Endothelial cell of umbilical vein (primary cell): ENCODE measurements at regions not wholly inside any gene's neighbourhood (a gene's known extent, or its start where the extent isn't known, plus 50 kb on each side); places are given as distances from the start of the nearest gene placed in this dataset.

Experiments
- BruUV-seq: library from RNA; stranded (reverse); fragments of 400-500 nt; replicated peaks from 2 replicates; lab custom pipeline; 2021; lab: Mats Ljungman, UMichigan
- CTCF ChIA-PET: fragments of 300-600, 350-600 bp; sonication (Branson Sonifier 250); formaldehyde crosslinking; loops from one replicate; lab custom pipeline; 2021; ENCODE audit warnings: antibody characterized with exemption, inconsistent platforms; lab: Charles Lee
- POLR2A ChIA-PET: fragments of 300-600, 350-600 bp; sonication (Branson Sonifier 250); formaldehyde crosslinking; loops from one replicate; lab custom pipeline; 2021; ENCODE audit warnings: antibody characterized with exemption, inconsistent platforms; lab: Charles Lee
- DNase-seq: peaks from one replicate; pipeline ENCODE4 v3.0.0-alpha.2; 2011; ENCODE audit warnings: low read depth, low spot score
- FAIRE-seq: peaks from 2 replicates; lab custom pipeline; 2011; peaks lifted over from hg19 to GRCh38; lab: Jason Lieb, UNC
- H2AFZ ChIP-seq: 2 replicates; pipeline ENCODE4 v1.6.0; 2012; ENCODE audit warnings: low read depth, low read length, control low read depth, inconsistent platforms
- H3K27ac ChIP-seq: 2 replicates; pipeline ENCODE4 v1.5.1; 2011; ENCODE audit warnings: low read depth, mild to moderate bottlenecking, control low read depth, low read length, moderate library complexity; ENCODE audit not compliant: insufficient read depth
- H3K27me3 ChIP-seq, 2 experiments: 2 replicates each; pipeline versions ENCODE4 v1.6.0 to v1.6.1; 2011; ENCODE audit warnings: low read length in 2 of 2, mixed read lengths in 1 of 2; ENCODE audit not compliant: control insufficient read depth in 2 of 2, insufficient read depth in 2 of 2
- H3K36me3 ChIP-seq, 2 experiments: 2 replicates in 1 of 2; 3 replicates in 1 of 2; pipeline ENCODE4 v1.5.1; 2011; ENCODE audit warnings: low read length in 2 of 2, mild to moderate bottlenecking in 1 of 2, moderate library complexity in 1 of 2; ENCODE audit not compliant: control insufficient read depth in 2 of 2, insufficient read depth in 2 of 2; ENCODE audit errors: extremely low read depth in 1 of 2
- H3K4me1 ChIP-seq: 3 replicates; pipeline ENCODE4 v1.5.1; 2011; ENCODE audit warnings: mild to moderate bottlenecking, low read length; ENCODE audit not compliant: control insufficient read depth, insufficient read depth; ENCODE audit errors: extremely low read depth
- H3K4me2 ChIP-seq: 2 replicates; pipeline ENCODE4 v1.6.1; 2011; ENCODE audit warnings: low read length, control low read depth, mixed read lengths; ENCODE audit not compliant: insufficient read depth
- H3K4me3 ChIP-seq, 3 experiments: fragments of 200-600 bp in 1 of 3; sonication (generic), shearing (Covaris generic) in 1 of 3; replicated peaks in 1 of 3; 2 replicates each; pipeline ENCODE4 v1.5.1; 2011 to 2016; ENCODE audit warnings: control low read depth in 3 of 3, low read length in 3 of 3, mild to moderate bottlenecking in 2 of 3, inconsistent platforms in 1 of 3, low read depth in 1 of 3, moderate library complexity in 1 of 3; ENCODE audit not compliant: insufficient read depth in 1 of 3
- H3K79me2 ChIP-seq: 2 replicates; pipeline ENCODE4 v1.6.0; 2012; ENCODE audit warnings: low read length, inconsistent platforms; ENCODE audit not compliant: control insufficient read depth, insufficient read depth
- H3K9ac ChIP-seq: replicated peaks from 2 replicates; pipeline ENCODE3; 2011; ENCODE audit warnings: low read length, control low read depth; ENCODE audit not compliant: insufficient read depth; ENCODE audit errors: extremely low read depth
- H3K9me1 ChIP-seq: replicated peaks from 3 replicates; pipeline ENCODE4 v1.6.0; 2011; ENCODE audit warnings: mild to moderate bottlenecking, low read length; ENCODE audit not compliant: control insufficient read depth, insufficient read depth; ENCODE audit errors: extremely low read depth
- H3K9me3 ChIP-seq: replicated peaks from 2 replicates; pipeline ENCODE4 v1.5.1; 2012; ENCODE audit warnings: low read length, inconsistent platforms; ENCODE audit not compliant: control insufficient read depth, insufficient read depth
- H4K20me1 ChIP-seq: replicated peaks from 2 replicates; pipeline ENCODE3; 2011; ENCODE audit warnings: mild to moderate bottlenecking, low read length; ENCODE audit not compliant: control insufficient read depth, insufficient read depth; ENCODE audit errors: extremely low read depth
- CTCF ChIP-seq, 2 donors: IDR thresholded peaks; 1 replicate in 1 of 2; 2 replicates in 1 of 2; pipeline ENCODE4 v1.5.1; 2011; ENCODE audit warnings: low read length in 2 of 2, mild to moderate bottlenecking in 2 of 2, moderate library complexity in 2 of 2, control low read depth in 1 of 2, inconsistent platforms in 1 of 2, low read depth in 1 of 2; ENCODE audit not compliant: insufficient read depth in 1 of 2; ENCODE audit errors: extremely low read depth in 1 of 2
- EZH2 ChIP-seq: IDR thresholded peaks from 2 replicates; pipeline ENCODE4 v1.6.1; 2012; ENCODE audit warnings: borderline replicate concordance, low read depth, mild to moderate bottlenecking, moderate library complexity, low read length, inconsistent platforms; ENCODE audit not compliant: severe bottlenecking
- FOS ChIP-seq: IDR thresholded peaks from 2 replicates; pipeline ENCODE4 v1.6.1; 2011; ENCODE audit warnings: mild to moderate bottlenecking, low read length, moderate library complexity, borderline replicate concordance; ENCODE audit not compliant: insufficient read depth
- GATA2 ChIP-seq: IDR thresholded peaks from 2 replicates; pipeline ENCODE4 v1.7.0; 2011; ENCODE audit warnings: low read depth, mild to moderate bottlenecking, moderate library complexity, mixed read lengths, low read length; ENCODE audit not compliant: insufficient read length, insufficient read depth
- JUN ChIP-seq: IDR thresholded peaks from 2 replicates; pipeline ENCODE4 v1.6.1; 2011; ENCODE audit warnings: borderline replicate concordance, low read depth; ENCODE audit not compliant: insufficient read length, insufficient read depth
- MAX ChIP-seq: IDR thresholded peaks from 2 replicates; pipeline ENCODE4 v1.6.1; 2011; ENCODE audit not compliant: insufficient read depth, insufficient read length
- MYC ChIP-seq: IDR thresholded peaks from one replicate; pipeline ENCODE4 v1.6.1; 2011; ENCODE audit warnings: mild to moderate bottlenecking, low read depth, low read length
- POLR2A ChIP-seq: IDR thresholded peaks from 2 replicates; pipeline ENCODE4 v1.6.1; 2012; ENCODE audit warnings: low read depth, mild to moderate bottlenecking, control low read depth, low read length
- POLR2AphosphoS5 ChIP-seq: IDR thresholded peaks from 2 replicates; pipeline ENCODE4 v1.6.1; 2012; ENCODE audit warnings: low read depth, mild to moderate bottlenecking, control low read depth, low read length, moderate library complexity; ENCODE audit not compliant: insufficient read depth
- dilution Hi-C: fragments of 300-500 bp; cut with MboI; formaldehyde crosslinking; loops from one replicate; pipeline ENCODE4 v1.15.0; 2019; ENCODE audit warnings: low sequenced_read_pairs; ENCODE audit not compliant: extremely low pct_ligation_motif_present
- intact Hi-C: fragments of 100-400 bp; cut with micrococcal nuclease; formaldehyde crosslinking; loops from one replicate; pipeline ENCODE4 v1.10.0; 2022

DNA sequence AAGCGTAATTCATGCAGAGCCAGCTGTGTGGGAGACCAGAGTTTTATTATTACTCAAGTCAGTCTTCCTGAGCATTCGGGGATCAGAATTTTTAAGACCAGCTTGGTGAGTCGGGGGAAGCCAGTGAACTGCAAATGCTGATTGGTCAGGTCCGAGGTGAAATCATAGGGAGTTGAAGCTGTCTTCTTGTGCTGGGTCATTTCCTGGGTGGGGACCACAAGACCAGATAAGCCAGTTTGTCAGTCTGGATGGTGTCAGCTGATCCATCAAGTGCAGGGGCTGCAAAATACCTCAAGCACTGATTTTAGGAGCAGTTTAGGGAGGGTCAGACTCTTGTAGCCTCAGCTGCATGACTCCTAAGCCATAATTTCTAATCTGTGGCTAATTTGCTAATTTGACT lies 228.1 kb upstream of the ATP10A start:
- H3K79me2 ChIP-seq: no peaks in the 10 kb centered on the region
- ChIA-PET POLR2A (no interaction called here), CTCF (no interaction called here)
- H3K4me1 ChIP-seq: no peaks in the 10 kb centered on the region
- DNase-seq (no peak), FAIRE-seq (no peak)
- H2AFZ ChIP-seq: no peak overlapping the region
- H3K27me3 ChIP-seq: no peaks in the 10 kb centered on the region
- no TSS peak for BruUV-seq
- H3K36me3 ChIP-seq: no peaks in the 10 kb centered on the region
- intact Hi-C loops: no loop called here
- no peak overlapping the region for H3K4me3 ChIP-seq
- H3K9me1 ChIP-seq: no peaks in the 10 kb centered on the region
- dilution Hi-C loops: no loop called here
- H3K9me3 ChIP-seq: no peaks in the 10 kb centered on the region
- H4K20me1 ChIP-seq: no peaks in the 10 kb centered on the region
- no peak overlapping the region for H3K9ac ChIP-seq
- TF ChIP-seq POLR2A (no peak), MYC (no peak), FOS (no peak), CTCF (IDR thresholded peaks at IDR 0.05; ENCODE audit: extremely low read depth in 1 of 2, insufficient read depth in 1 of 2, low read depth in 1 of 2, low read length in 2 of 2) (no peak), POLR2AphosphoS5 (no peak), JUN (no peak), EZH2 (no peak), MAX (no peak), GATA2 (no peak)
- no peak overlapping the region for H3K27ac ChIP-seq
- no peak overlapping the region for H3K4me2 ChIP-seq
